AG10803 (cell line): ENCODE measurements at regions not wholly inside any gene's neighbourhood (a gene's known extent, or its start where the extent isn't known, plus 50 kb on each side); places are given as distances from the start of the nearest gene placed in this dataset.

ENCODE experiments used
- DNase-seq: peaks from one replicate; pipeline ENCODE4 v3.0.0; 2010; ENCODE audit warnings: low read depth
- H3K4me3 ChIP-seq: 2 replicates; pipeline ENCODE4 v1.5.1; 2011; ENCODE audit warnings: mild to moderate bottlenecking, low read length, control low read depth
- CTCF ChIP-seq: conservative IDR thresholded peaks from 2 replicates; pipeline ENCODE4 v1.5.1; 2011; ENCODE audit warnings: mild to moderate bottlenecking, low read length, control low read depth, inconsistent platforms

GRCh38 chr10:53111529-53111928 lies 338.9 kb upstream of the MBL2 start:
- TF ChIP-seq CTCF = no peak
- DNase-seq = no peak
- H3K4me3 ChIP-seq = no peak overlapping the region

- H3K4me3 ChIP-seq = no peak overlapping the region
- DNase-seq = no peak
- TF ChIP-seq CTCF = no peak
Measured at GRCh38 chr10:53109320-53109719, 336.7 kb upstream of the MBL2 start.

GRCh38 chr10:53108317-53108934 lies 335.8 kb upstream of the MBL2 start:
- DNase-seq = no peak
- H3K4me3 ChIP-seq = no peak overlapping the region
- no peak for TF ChIP-seq CTCF

GRCh38 chr10:53107711-53108110 lies 335.1 kb upstream of the MBL2 start:
- no peak for TF ChIP-seq CTCF
- DNase-seq = no peak
- H3K4me3 ChIP-seq = no peak overlapping the region

- no peak for DNase-seq
- no peak for TF ChIP-seq CTCF
- no peak overlapping the region for H3K4me3 ChIP-seq
Measured at GRCh38 chr10:53102424-53102823, 329.8 kb upstream of the MBL2 start.

GRCh38 chr10:53093878-53094277 lies 321.3 kb upstream of the MBL2 start:
- no peak overlapping the region for H3K4me3 ChIP-seq
- no peak for DNase-seq
- TF ChIP-seq CTCF = no peak

- no peak for DNase-seq
- H3K4me3 ChIP-seq = no peak overlapping the region
- no peak for TF ChIP-seq CTCF
Measured at GRCh38 chr10:53091574-53091973, 319.0 kb upstream of the MBL2 start.
